ENCODE measurements at regions not wholly inside any gene's neighbourhood (a gene's known extent, or its start where the extent isn't known, plus 50 kb on each side); places are given as distances from the start of the nearest gene placed in this dataset.

- H3K9me3 Mint-ChIP-seq, result no peaks in the 10 kb centered on the region
- Histone ChIP-seq H3K36me3 (ENCODE audit: control insufficient read depth, insufficient read depth, low read length) (no peaks in the 10 kb centered on the region), H3K27me3 (ENCODE audit: control insufficient read depth, insufficient read depth, low read length, poor library complexity, severe bottlenecking) (no peaks in the 10 kb centered on the region), H3K9me3 (ENCODE audit: control insufficient read depth, low read length) (no peaks in the 10 kb centered on the region), H3K9ac (ENCODE audit: extremely low read depth, low read length, poor library complexity, severe bottlenecking) (no peak overlapping the region), H3K4me3 (ENCODE audit: low read length) (no peak overlapping the region), H3K27ac (ENCODE audit: low read depth, low read length) (no peak overlapping the region), H3K4me1 (ENCODE audit: control insufficient read depth, insufficient read depth, low read length) (no peaks in the 10 kb centered on the region)
- no peak overlapping the region for H3K4me3 Mint-ChIP-seq
- no peak for DNase-seq
- no peak overlapping the region for H3K27ac Mint-ChIP-seq
- 90 to 93% methylated on average over 5 of the region's 5 CpGs for WGBS, 2 experiments (ENCODE audit: insufficient coverage in 1 of 2, insufficient read length in 1 of 2)
- H3K36me3 Mint-ChIP-seq (ENCODE audit: low read depth), result no peaks in the 10 kb centered on the region
- H3K4me1 Mint-ChIP-seq, result peaks cover 4% of the 10 kb centered on the region
- no peak for TF ChIP-seq CTCF (conservative IDR thresholded peaks at IDR 0.05)
- peaks cover 2% of the 10 kb centered on the region for H3K27me3 Mint-ChIP-seq (ENCODE audit: insufficient read depth)
These were observed 101.1 kb upstream of the RREB1 start for GRCh38 chr6:7006515-7007191.

GRCh38 chr6:7008451-7008988, 99.2 kb upstream of the RREB1 start:
- no peak overlapping the region for H3K27ac Mint-ChIP-seq
- H3K9me3 Mint-ChIP-seq, result no peaks in the 10 kb centered on the region
- no peak overlapping the region for H3K27ac ChIP-seq (ENCODE audit: low read depth, low read length)
- no peaks in the 10 kb centered on the region for H3K4me1 ChIP-seq (ENCODE audit: control insufficient read depth, insufficient read depth, low read length)
- no peaks in the 10 kb centered on the region for H3K36me3 ChIP-seq (ENCODE audit: control insufficient read depth, insufficient read depth, low read length)
- peaks cover 4% of the 10 kb centered on the region for H3K4me1 Mint-ChIP-seq
- H3K4me3 Mint-ChIP-seq, result no peak overlapping the region
- H3K9me3 ChIP-seq (ENCODE audit: control insufficient read depth, low read length), result no peaks in the 10 kb centered on the region
- H3K9ac ChIP-seq (ENCODE audit: extremely low read depth, low read length, poor library complexity, severe bottlenecking), result no peak overlapping the region
- H3K4me3 ChIP-seq (ENCODE audit: low read length), result no peak overlapping the region
- H3K36me3 Mint-ChIP-seq (ENCODE audit: low read depth), result no peaks in the 10 kb centered on the region
- H3K27me3 ChIP-seq (ENCODE audit: control insufficient read depth, insufficient read depth, low read length, poor library complexity, severe bottlenecking), result no peaks in the 10 kb centered on the region
- peak; percentile 48 for DNase-seq
- 80 to 84% methylated on average over 4 to 6 of the region's 6 CpGs for WGBS, 2 experiments (ENCODE audit: insufficient coverage in 1 of 2, insufficient read length in 1 of 2)
- TF ChIP-seq CTCF (conservative IDR thresholded peaks at IDR 0.05), result no peak
- H3K27me3 Mint-ChIP-seq (ENCODE audit: insufficient read depth), result no peaks in the 10 kb centered on the region

GRCh38 chr6:7016226-7016625, 91.5 kb upstream of the RREB1 start:
- H3K4me3 Mint-ChIP-seq, result no peak overlapping the region
- H3K9ac ChIP-seq (ENCODE audit: extremely low read depth, low read length, poor library complexity, severe bottlenecking), result no peak overlapping the region
- no peaks in the 10 kb centered on the region for H3K9me3 Mint-ChIP-seq
- no peak overlapping the region for H3K27ac Mint-ChIP-seq
- no peaks in the 10 kb centered on the region for H3K27me3 ChIP-seq (ENCODE audit: control insufficient read depth, insufficient read depth, low read length, poor library complexity, severe bottlenecking)
- peak; percentile 43 for DNase-seq
- no peaks in the 10 kb centered on the region for H3K27me3 Mint-ChIP-seq (ENCODE audit: insufficient read depth)
- peaks cover 2% of the 10 kb centered on the region for H3K4me1 Mint-ChIP-seq
- WGBS, 2 experiments (ENCODE audit: insufficient coverage in 1 of 2, insufficient read length in 1 of 2), result 76 to 81% methylated on average over 4 to 8 of the region's 8 CpGs
- H3K4me1 ChIP-seq (ENCODE audit: control insufficient read depth, insufficient read depth, low read length), result no peaks in the 10 kb centered on the region
- H3K36me3 ChIP-seq (ENCODE audit: control insufficient read depth, insufficient read depth, low read length), result no peaks in the 10 kb centered on the region
- no peaks in the 10 kb centered on the region for H3K9me3 ChIP-seq (ENCODE audit: control insufficient read depth, low read length)
- no peaks in the 10 kb centered on the region for H3K36me3 Mint-ChIP-seq (ENCODE audit: low read depth)
- H3K27ac ChIP-seq (ENCODE audit: low read depth, low read length), result no peak overlapping the region
- no peak overlapping the region for H3K4me3 ChIP-seq (ENCODE audit: low read length)
- TF ChIP-seq CTCF (conservative IDR thresholded peaks at IDR 0.05), result no peak
